GM12878 (cell line): ENCODE measurements at regions not wholly inside any gene's neighbourhood (a gene's known extent, or its start where the extent isn't known, plus 50 kb on each side); places are given as distances from the start of the nearest gene placed in this dataset.

Experiments used
- ATAC-seq: fragments of 200-7000 bp; cut with Tn5 transposase; 3 replicates; pipeline ENCODE4 v1.9.1; 2020; ENCODE audit warnings: mild to moderate bottlenecking, moderate library complexity
- BruUV-seq: library from RNA; stranded (reverse); fragments of 400-500 nt; replicated peaks from 2 replicates; lab custom pipeline; 2021; lab: Mats Ljungman, UMichigan
- CTCF ChIA-PET: fragments of 300-600 bp; sonication (Branson Sonifier 250); formaldehyde crosslinking; extraction: SDS; loops from one replicate; lab custom pipeline; 2021; ENCODE audit warnings: inconsistent platforms; lab: Yijun Ruan, JAX
- POLR2A ChIA-PET: fragments of 350-600 bp; formaldehyde crosslinking; extraction: SDS; loops from one replicate; lab custom pipeline; 2021; ENCODE audit warnings: inconsistent platforms; lab: Charles Lee
- RAD21 ChIA-PET: fragments of 300-600 bp; sonication (Branson Sonifier 250); formaldehyde crosslinking; loops from one replicate; lab custom pipeline; 2023; ENCODE audit warnings: antibody characterized with exemption; ENCODE audit not compliant: unreplicated experiment; lab: Charles Lee
- SMC1A ChIA-PET: fragments of 300-600 bp; sonication (Branson Sonifier 250); formaldehyde crosslinking; loops from one replicate; lab custom pipeline; 2023; ENCODE audit not compliant: unreplicated experiment, uncharacterized antibody; lab: Charles Lee
- DNase-seq: peaks from one replicate; pipeline ENCODE4 v3.0.0-alpha.2; 2011; ENCODE audit warnings: low read depth, low spot score
- FAIRE-seq: peaks from 3 replicates; lab custom pipeline; 2011; peaks lifted over from hg19 to GRCh38; lab: Jason Lieb, UNC
- H2AFZ ChIP-seq: 2 replicates; pipeline ENCODE4 v1.6.0; 2011; ENCODE audit warnings: low read depth, low read length, control low read depth; ENCODE audit not compliant: control insufficient read depth
- H3K27ac ChIP-seq: 2 replicates; pipeline ENCODE4 v1.5.1; 2011; ENCODE audit warnings: control low read depth; ENCODE audit not compliant: control insufficient read depth, insufficient read depth
- H3K27me3 ChIP-seq, 2 experiments: replicated peaks in 1 of 2; 2 replicates each; pipeline versions ENCODE4 v1.6.0 to v1.6.1; 2011; ENCODE audit warnings: low read length in 1 of 2; ENCODE audit not compliant: control insufficient read depth in 2 of 2, insufficient read depth in 2 of 2
- H3K36me3 ChIP-seq, 2 experiments: 2 replicates each; pipeline ENCODE4 v1.5.1; 2011; ENCODE audit warnings: low read length in 1 of 2; ENCODE audit not compliant: control insufficient read depth in 2 of 2, insufficient read depth in 2 of 2
- H3K4me1 ChIP-seq: 2 replicates; pipeline ENCODE4 v1.6.1; 2011; ENCODE audit warnings: mild to moderate bottlenecking, low read length, moderate library complexity, mixed read lengths; ENCODE audit not compliant: control insufficient read depth, insufficient read depth
- H3K4me2 ChIP-seq: 2 replicates; pipeline ENCODE4 v1.6.0; 2011; ENCODE audit warnings: control low read depth; ENCODE audit not compliant: control insufficient read depth, insufficient read depth
- H3K4me3 ChIP-seq: fragments of 200-600 bp; sonication (generic); 2 replicates; pipeline ENCODE4 v1.5.1; 2016
- H3K79me2 ChIP-seq: 2 replicates; pipeline ENCODE4 v1.6.0; 2011; ENCODE audit warnings: low read length; ENCODE audit not compliant: control insufficient read depth, insufficient read depth
- H3K9ac ChIP-seq: 2 replicates; pipeline ENCODE4 v1.8.0; 2011; ENCODE audit warnings: low read length, control low read depth, mixed read lengths; ENCODE audit not compliant: control insufficient read depth, insufficient read depth
- H3K9me3 ChIP-seq: replicated peaks from 3 replicates; pipeline ENCODE4 v1.5.1; 2011; ENCODE audit warnings: mild to moderate bottlenecking, low read length; ENCODE audit not compliant: control insufficient read depth, insufficient read depth
- H4K20me1 ChIP-seq: 2 replicates; pipeline ENCODE4 v1.6.0; 2011; ENCODE audit not compliant: control insufficient read depth, insufficient read depth
- BHLHE40 ChIP-seq, 2 experiments: fragments of 450-650 bp in 1 of 2; IDR thresholded peaks; 2 replicates each; pipeline ENCODE4 v1.6.1; 2011 to 2017; ENCODE audit warnings: low read depth in 2 of 2, borderline replicate concordance in 1 of 2, improper control_type of control experiment in 1 of 2, low read length in 1 of 2, mild to moderate bottlenecking in 1 of 2
- CTCF ChIP-seq, 3 experiments: IDR thresholded peaks in 2 of 3; conservative IDR thresholded peaks in 1 of 3; 2 replicates each; pipeline ENCODE4 v1.5.1; 2011; ENCODE audit warnings: low read depth in 3 of 3, low read length in 3 of 3, mild to moderate bottlenecking in 3 of 3, control low read depth in 2 of 3, moderate library complexity in 2 of 3, inconsistent platforms in 1 of 3, mixed read lengths in 1 of 3; ENCODE audit not compliant: control insufficient read depth in 2 of 3, insufficient read depth in 1 of 3; ENCODE audit errors: extremely low read depth in 1 of 3
- EP300 ChIP-seq, 2 experiments: fragments of 150-350 bp in 1 of 2; IDR thresholded peaks; 2 replicates each; pipeline ENCODE4 v1.6.1; 2011 to 2012; ENCODE audit warnings: low read depth in 2 of 2, low read length in 2 of 2, borderline replicate concordance in 1 of 2, improper control_type of control experiment in 1 of 2, inconsistent platforms in 1 of 2; ENCODE audit not compliant: control insufficient read depth in 1 of 2
- IKZF1 ChIP-seq: fragments of 450-650 bp; conservative IDR thresholded peaks from 2 replicates; pipeline ENCODE4 v1.6.1; 2017; ENCODE audit warnings: antibody characterized with exemption, mild to moderate bottlenecking
- IRF4 ChIP-seq: IDR thresholded peaks from 2 replicates; pipeline ENCODE4 v1.6.1; 2011; ENCODE audit warnings: low read depth, low read length
- RAD21 ChIP-seq: IDR thresholded peaks from 2 replicates; pipeline ENCODE4 v1.6.1; 2011; ENCODE audit warnings: mild to moderate bottlenecking, low read depth, low read length, moderate library complexity; ENCODE audit not compliant: insufficient read depth
- RBBP5 ChIP-seq: fragments of 200-600 bp; sonication (generic); conservative IDR thresholded peaks from 2 replicates; pipeline ENCODE4 v1.6.1; 2016
- RFX5 ChIP-seq: IDR thresholded peaks from 2 replicates; pipeline ENCODE4 v1.6.1; 2011; ENCODE audit warnings: low read depth, low read length, improper control_type of control experiment
- SMC3 ChIP-seq: IDR thresholded peaks from 2 replicates; pipeline ENCODE4 v1.6.1; 2011; ENCODE audit warnings: low read length, improper control_type of control experiment, borderline replicate concordance
- STAT1 ChIP-seq: fragments of 450-650 bp; conservative IDR thresholded peaks from 2 replicates; pipeline ENCODE4 v1.6.1; 2014; ENCODE audit warnings: antibody characterized with exemption, mild to moderate bottlenecking
- STAT3 ChIP-seq: IDR thresholded peaks from 2 replicates; pipeline ENCODE4 v1.6.1; 2011; ENCODE audit warnings: low read depth, low read length, improper control_type of control experiment
- ZBTB33 ChIP-seq: fragments of 450-650 bp; IDR thresholded peaks from 2 replicates; pipeline ENCODE4 v1.6.1; 2017; ENCODE audit warnings: mild to moderate bottlenecking
- ZNF24 ChIP-seq: fragments of 450-650 bp; IDR thresholded peaks from 2 replicates; pipeline ENCODE4 v1.6.1; 2017; ENCODE audit warnings: antibody characterized with exemption, mild to moderate bottlenecking
- WGBS: methylation state at CpG from one replicate; pipeline ENCODE4 v1.1.6; 2016; ENCODE audit warnings: low lambda C conversion rate; ENCODE audit not compliant: insufficient replicate concordance, insufficient coverage; ENCODE audit errors: missing lambda C conversion rate; 5-methylcytosine and 5-hydroxymethylcytosine counted together
- in situ Hi-C: fragments of 300-500 bp; cut with MboI; formaldehyde crosslinking; loops from 9 replicates; pipeline ENCODE4 v1.14.3; 2018; ENCODE audit warnings: mixed read lengths
- intact Hi-C: fragments of 100-400 bp; cut with micrococcal nuclease; formaldehyde crosslinking; loops from one replicate; pipeline ENCODE4 v1.14.2; 2022; ENCODE audit not compliant: unreplicated experiment

DNA sequence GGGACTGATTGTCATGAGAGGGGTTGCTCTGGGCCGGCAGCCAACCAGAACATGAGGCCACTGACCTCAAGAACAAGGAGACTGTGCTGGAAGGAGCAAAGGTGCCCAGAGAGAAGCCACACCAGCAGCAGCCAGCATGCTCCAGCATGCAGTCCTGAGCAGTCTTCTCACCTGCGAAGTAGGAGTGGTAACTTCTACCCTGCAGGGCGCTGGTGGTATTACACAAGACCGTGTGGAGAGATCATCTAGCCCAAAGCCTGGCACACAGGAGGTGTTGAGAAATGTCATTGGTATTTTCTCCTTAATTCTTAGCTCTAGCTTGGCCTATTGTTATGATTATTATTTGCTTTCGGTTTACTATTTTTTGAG lies 132.7 kb downstream of the TSN start:
- ChIA-PET SMC1A (no interaction called here), CTCF (interaction anchor here (1.0 to 1.6 kb wide), 2 partner anchors 9 to 13 kb away, joined by 3 to 7 read pairs; no protein-coding TSS in a partner anchor), POLR2A (no interaction called here), RAD21 (no interaction called here)
- Histone ChIP-seq H2AFZ (no peak overlapping the region), H3K36me3 (no peaks in the 10 kb centered on the region), H3K9me3 (no peaks in the 10 kb centered on the region), H4K20me1 (no peaks in the 10 kb centered on the region), H3K4me3 (no peak overlapping the region), H3K27me3 (no peaks in the 10 kb centered on the region), H3K4me1 (no peaks in the 10 kb centered on the region), H3K9ac (no peak overlapping the region), H3K27ac (no peak overlapping the region), H3K4me2 (no peak overlapping the region), H3K79me2 (no peaks in the 10 kb centered on the region)
- 5% methylated on average over 5 of the region's 5 CpGs for WGBS
- FAIRE-seq (no peak), DNase-seq (no peak), ATAC-seq (peak; percentile 87)
- BruUV-seq = no TSS peak
- in situ Hi-C loops = no loop called here
- TF ChIP-seq STAT3 = no peak
- TF ChIP-seq RAD21 = 0 out of 2 replicates have a peak, but pooled peaks have one; percentile 2
- TF ChIP-seq CTCF (IDR thresholded peaks at IDR 0.05 in 2 of 3, conservative IDR thresholded peaks at IDR 0.05 in 1 of 3; ENCODE audit: control insufficient read depth in 2 of 3, extremely low read depth in 1 of 3, insufficient read depth in 1 of 3, low read depth in 3 of 3, low read length in 3 of 3) = peak; percentile 2 to 57 (median 52); a peak in 4 of 6 replicates
- no peak for TF ChIP-seq EP300 (IDR thresholded peaks at IDR 0.05; ENCODE audit: borderline replicate concordance in 1 of 2, control insufficient read depth in 1 of 2, low read depth in 2 of 2, low read length in 2 of 2)
- intact Hi-C loops = no loop called here

- no peaks in the 10 kb centered on the region for H3K27me3 ChIP-seq
- no peak overlapping the region for H3K27ac ChIP-seq
- no peaks in the 10 kb centered on the region for H3K36me3 ChIP-seq
- intact Hi-C loops = no loop called here
- no peaks in the 10 kb centered on the region for H3K79me2 ChIP-seq
- no peak overlapping the region for H3K9ac ChIP-seq
- H3K9me3 ChIP-seq = no peaks in the 10 kb centered on the region
- no peak overlapping the region for H3K4me2 ChIP-seq
- DNase-seq (no peak), ATAC-seq (no peak), FAIRE-seq (no peak)
- ChIA-PET POLR2A (no interaction called here), SMC1A (no interaction called here), CTCF (no interaction called here), RAD21 (no interaction called here)
- H4K20me1 ChIP-seq = no peaks in the 10 kb centered on the region
- H3K4me1 ChIP-seq = no peaks in the 10 kb centered on the region
- 26% methylated on average over 9 of the region's 9 CpGs for whole genome bisulfite sequencing
- in situ Hi-C loops = no loop called here
- no peak overlapping the region for H3K4me3 ChIP-seq
- H2AFZ ChIP-seq = no peak overlapping the region
- BruUV-seq = no TSS peak
- TF ChIP-seq IRF4 = no peak
- TF ChIP-seq IKZF1 = no peak
- no peak for TF ChIP-seq RFX5
- TF ChIP-seq ZNF24 = no peak
- no peak for TF ChIP-seq SMC3
- TF ChIP-seq STAT1 = no peak
- TF ChIP-seq RBBP5 = no peak
- TF ChIP-seq ZBTB33 = no peak
- TF ChIP-seq BHLHE40 (IDR thresholded peaks at IDR 0.05; ENCODE audit: borderline replicate concordance in 1 of 2, low read depth in 2 of 2, low read length in 1 of 2) = no peak
Measured at GRCh38 chr2:121890041-121890440, 134.6 kb downstream of the TSN start.
